ENCODE measurements at regions not wholly inside any gene's neighbourhood (a gene's known extent, or its start where the extent isn't known, plus 50 kb on each side); places are given as distances from the start of the nearest gene placed in this dataset.
"Not testable (repeated sequence)": the region's sequence is repeated elsewhere in the genome, so short reads cannot be mapped to it uniquely, and the experiment has no call there.

GRCh38 chr3:170689893-170690660 is 104.2 kb upstream of the SLC7A14 start:
- no peak overlapping the region for H3K4me3 ChIP-seq (ENCODE audit: low read depth, low read length)
- no peak for DNase-seq (ENCODE audit: low read depth)

GRCh38 chr3:170689296-170689829 is 103.5 kb upstream of the SLC7A14 start:
- DNase-seq (ENCODE audit: low read depth): peak; percentile 57
- no peak overlapping the region for H3K4me3 ChIP-seq (ENCODE audit: low read depth, low read length)

- DNase-seq (ENCODE audit: low read depth); H3K4me3 ChIP-seq (ENCODE audit: low read depth, low read length): not testable (repeated sequence)
Observed at GRCh38 chr3:170688222-170688621, 102.3 kb upstream of the SLC7A14 start.

GRCh38 chr3:170680593-170680992 is 94.7 kb upstream of the SLC7A14 start:
- H3K4me3 ChIP-seq (ENCODE audit: low read depth, low read length): no peak overlapping the region
- DNase-seq (ENCODE audit: low read depth): no peak

- no peak for DNase-seq (ENCODE audit: low read depth)
- no peak overlapping the region for H3K4me3 ChIP-seq (ENCODE audit: low read depth, low read length)
Observed at GRCh38 chr3:170679190-170679589, 93.3 kb upstream of the SLC7A14 start.

- DNase-seq (ENCODE audit: low read depth): no peak
- H3K4me3 ChIP-seq (ENCODE audit: low read depth, low read length): no peak overlapping the region
Observed at GRCh38 chr3:170670504-170670903, 84.6 kb upstream of the SLC7A14 start.

- not testable (repeated sequence) for H3K4me3 ChIP-seq (ENCODE audit: low read depth, low read length); DNase-seq (ENCODE audit: low read depth)
Observed at GRCh38 chr3:170662986-170663385, 77.1 kb upstream of the SLC7A14 start.

GRCh38 chr3:170660139-170660538 is 74.3 kb upstream of the SLC7A14 start:
- no peak for DNase-seq (ENCODE audit: low read depth)

GRCh38 chr3:170657312-170657711 is 71.4 kb upstream of the SLC7A14 start:
- DNase-seq (ENCODE audit: low read depth): no peak
- no peak overlapping the region for H3K4me3 ChIP-seq (ENCODE audit: low read depth, low read length)

More at GRCh38 chr3:170660139-170660538, 74.3 kb upstream of the SLC7A14 start:
- H3K4me3 ChIP-seq (ENCODE audit: low read depth, low read length): no peak overlapping the region

GRCh38 chr3:170656284-170656683 is 70.4 kb upstream of the SLC7A14 start:
- no peak for DNase-seq (ENCODE audit: low read depth)

GRCh38 chr3:170653801-170654200 is 67.9 kb upstream of the SLC7A14 start:
- H3K4me3 ChIP-seq (ENCODE audit: low read depth, low read length): no peak overlapping the region
- DNase-seq (ENCODE audit: low read depth): no peak

More at GRCh38 chr3:170656284-170656683, 70.4 kb upstream of the SLC7A14 start:
- no peak overlapping the region for H3K4me3 ChIP-seq (ENCODE audit: low read depth, low read length)

GRCh38 chr3:170651260-170651845 is 65.5 kb upstream of the SLC7A14 start:
- no peak for DNase-seq (ENCODE audit: low read depth)
- H3K4me3 ChIP-seq (ENCODE audit: low read depth, low read length): no peak overlapping the region

GRCh38 chr3:170650557-170650956 is 64.7 kb upstream of the SLC7A14 start:
- not testable (repeated sequence) for H3K4me3 ChIP-seq (ENCODE audit: low read depth, low read length); DNase-seq (ENCODE audit: low read depth)

GRCh38 chr3:170644711-170645110 is 58.8 kb upstream of the SLC7A14 start:
- no peak for DNase-seq (ENCODE audit: low read depth)
- H3K4me3 ChIP-seq (ENCODE audit: low read depth, low read length): no peak overlapping the region

- H3K4me3 ChIP-seq (ENCODE audit: low read depth, low read length): no peak overlapping the region
- DNase-seq (ENCODE audit: low read depth): no peak
Observed at GRCh38 chr3:170643831-170644230, 58.0 kb upstream of the SLC7A14 start.

GRCh38 chr3:170642882-170643601 is 57.2 kb upstream of the SLC7A14 start:
- H3K4me3 ChIP-seq (ENCODE audit: low read depth, low read length): no peak overlapping the region
- no peak for DNase-seq (ENCODE audit: low read depth)

GRCh38 chr3:170641510-170642236 is 55.8 kb upstream of the SLC7A14 start:
- H3K4me3 ChIP-seq (ENCODE audit: low read depth, low read length): no peak overlapping the region
- DNase-seq (ENCODE audit: low read depth): no peak

GRCh38 chr3:170640737-170641171 is 54.9 kb upstream of the SLC7A14 start:
- DNase-seq (ENCODE audit: low read depth): no peak
- H3K4me3 ChIP-seq (ENCODE audit: low read depth, low read length): no peak overlapping the region

- DNase-seq (ENCODE audit: low read depth): no peak
- H3K4me3 ChIP-seq (ENCODE audit: low read depth, low read length): no peak overlapping the region
Observed at GRCh38 chr3:170638988-170639387, 53.1 kb upstream of the SLC7A14 start.
